ENCODE measurements at regions not wholly inside any gene's neighbourhood (a gene's known extent, or its start where the extent isn't known, plus 50 kb on each side); places are given as distances from the start of the nearest gene placed in this dataset.

DNA sequence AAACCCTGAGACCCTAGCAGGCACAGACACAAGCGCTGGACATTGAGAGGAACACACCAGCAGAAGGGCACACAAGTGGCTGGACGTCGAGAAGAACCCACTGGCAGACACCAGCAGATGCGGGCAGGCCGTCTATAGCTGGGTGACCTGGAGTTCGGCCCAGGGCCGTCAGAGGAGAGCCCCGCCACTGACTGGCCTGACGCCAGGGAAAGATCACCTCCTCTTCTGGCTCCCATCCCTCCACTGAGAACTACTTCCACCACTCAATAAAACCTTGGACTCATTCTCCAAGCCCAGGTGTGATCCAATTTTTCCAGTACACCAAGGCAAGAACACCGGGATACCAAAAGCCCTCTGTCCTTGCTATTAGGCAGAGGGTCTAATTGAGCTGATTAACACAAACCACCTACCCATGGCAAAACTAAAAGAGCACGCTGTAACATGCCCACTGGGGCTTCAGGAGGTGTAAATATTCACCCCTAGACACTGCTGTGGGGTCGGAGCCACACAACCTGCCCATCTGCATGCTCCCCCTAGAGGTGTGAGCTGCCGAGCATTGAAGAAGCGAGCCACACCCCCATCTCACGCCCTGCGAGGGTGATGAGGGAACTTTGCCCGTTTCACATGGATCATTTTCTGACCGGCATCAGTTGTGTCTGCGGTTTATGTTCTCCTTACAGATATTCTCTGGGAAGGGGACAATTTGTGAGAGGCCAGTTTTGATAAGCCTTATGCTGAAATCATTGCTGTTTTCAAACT is 104.8 kb downstream of the HLX start:
- POLR2A ChIA-PET, result no interaction called here
- WGBS (ENCODE audit: low lambda C conversion rate), result 10% methylated on average over 10 of the region's 19 CpGs
- CTCF ChIA-PET (ENCODE audit: low intra/inter-chr PET ratio, low total read pairs), result no interaction called here

More for the DNA sequence above, 104.8 kb downstream of the HLX start:
- no TSS peak for BruUV-seq (replicated peaks)
- Histone ChIP-seq H3K36me3 (replicated peaks in 1 of 2; ENCODE audit: control insufficient read depth in 1 of 2, insufficient read depth in 2 of 2, low read length in 2 of 2) (no peaks in the 10 kb centered on the region), H3K4me3 (replicated peaks in 1 of 3; ENCODE audit: insufficient read depth in 1 of 3, low read depth in 2 of 3, low read length in 3 of 3) (no peak overlapping the region), H3K9me3 (ENCODE audit: low read length) (no peaks in the 10 kb centered on the region), H3K9ac (ENCODE audit: insufficient read depth, low read depth, low read length) (no peak overlapping the region), H3K4me2 (ENCODE audit: low read depth, low read length) (no peak overlapping the region), H3K27ac (ENCODE audit: extremely low read length, insufficient read depth, low read length) (no peak overlapping the region), H3K27me3 (ENCODE audit: control insufficient read depth in 1 of 2, insufficient read depth in 2 of 2, low read length in 2 of 2) (no peaks in the 10 kb centered on the region; a peak in 1 of 5 replicates), H2AFZ (ENCODE audit: low read length) (no peak overlapping the region), H3K4me1 (ENCODE audit: insufficient read depth, low read length) (no peaks in the 10 kb centered on the region), H3K79me2 (ENCODE audit: insufficient read depth, low read length) (no peaks in the 10 kb centered on the region), H4K20me1 (ENCODE audit: insufficient read depth, low read length) (no peaks in the 10 kb centered on the region)
- ATAC-seq, result peak; percentile 93
- TF ChIP-seq STAG1 (CRISPR knock-in tag; IDR thresholded peaks at IDR 0.05) (peak; percentile 18; the same call in 1 of the 2 replicates), KDM5B (CRISPR knock-in tag; IDR thresholded peaks at IDR 0.05; ENCODE audit: borderline replicate concordance) (no peak), CEBPG (CRISPR knock-in tag; IDR thresholded peaks at IDR 0.05) (no peak), BRCA1 (CRISPR knock-in tag; IDR thresholded peaks at IDR 0.05) (no peak)
- TF ChIP-seq, protein P1, sequence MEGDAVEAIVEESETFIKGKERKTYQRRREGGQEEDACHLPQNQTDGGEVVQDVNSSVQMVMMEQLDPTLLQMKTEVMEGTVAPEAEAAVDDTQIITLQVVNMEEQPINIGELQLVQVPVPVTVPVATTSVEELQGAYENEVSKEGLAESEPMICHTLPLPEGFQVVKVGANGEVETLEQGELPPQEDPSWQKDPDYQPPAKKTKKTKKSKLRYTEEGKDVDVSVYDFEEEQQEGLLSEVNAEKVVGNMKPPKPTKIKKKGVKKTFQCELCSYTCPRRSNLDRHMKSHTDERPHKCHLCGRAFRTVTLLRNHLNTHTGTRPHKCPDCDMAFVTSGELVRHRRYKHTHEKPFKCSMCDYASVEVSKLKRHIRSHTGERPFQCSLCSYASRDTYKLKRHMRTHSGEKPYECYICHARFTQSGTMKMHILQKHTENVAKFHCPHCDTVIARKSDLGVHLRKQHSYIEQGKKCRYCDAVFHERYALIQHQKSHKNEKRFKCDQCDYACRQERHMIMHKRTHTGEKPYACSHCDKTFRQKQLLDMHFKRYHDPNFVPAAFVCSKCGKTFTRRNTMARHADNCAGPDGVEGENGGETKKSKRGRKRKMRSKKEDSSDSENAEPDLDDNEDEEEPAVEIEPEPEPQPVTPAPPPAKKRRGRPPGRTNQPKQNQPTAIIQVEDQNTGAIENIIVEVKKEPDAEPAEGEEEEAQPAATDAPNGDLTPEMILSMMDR (CRISPR knock-in tag; IDR thresholded peaks at IDR 0.05), result peak; percentile 59
- FAIRE-seq, result peak; percentile 28
- intact Hi-C loops (cut with micrococcal nuclease; ENCODE audit: unreplicated experiment) (loop anchor here (2.0 to 10.0 kb wide), 2 partner anchors 75 to 109 kb away; partner anchors contain the start of gene HLX), in situ Hi-C loops (cut with HindIII; ENCODE audit: extremely low pct_ligation_motif_present, low pct_unique_long_range_greater_than_20kb) (no loop called here)
- peak; percentile 15 for DNase-seq (ENCODE audit: low spot score)

Measured in HepG2 (cell line).